Hepatocyte (in vitro differentiated cells): ENCODE measurements at regions not wholly inside any gene's neighbourhood (a gene's known extent, or its start where the extent isn't known, plus 50 kb on each side); places are given as distances from the start of the nearest gene placed in this dataset.

ENCODE experiments used
- EZH2 ChIP-seq: fragments of 200-600 bp; sonication (generic); IDR thresholded peaks from 2 replicates; pipeline ENCODE4 v1.6.1; 2016; ENCODE audit warnings: antibody characterized with exemption, mild to moderate bottlenecking, borderline replicate concordance
- EZH2phosphoT487 ChIP-seq: fragments of 200-600 bp; sonication (generic); IDR thresholded peaks from one replicate; pipeline ENCODE4 v1.6.1; 2018; ENCODE audit warnings: antibody characterized with exemption, mild to moderate bottlenecking, low read depth, moderate library complexity; ENCODE audit not compliant: unreplicated experiment, severe bottlenecking
- TF ChIP-seq, protein P1 (sequence below): fragments of 200-600 bp; sonication (generic); IDR thresholded peaks from 2 replicates; pipeline ENCODE4 v1.5.1; 2016; ENCODE audit warnings: antibody characterized with exemption, mild to moderate bottlenecking; ENCODE audit not compliant: poor library complexity

DNA sequence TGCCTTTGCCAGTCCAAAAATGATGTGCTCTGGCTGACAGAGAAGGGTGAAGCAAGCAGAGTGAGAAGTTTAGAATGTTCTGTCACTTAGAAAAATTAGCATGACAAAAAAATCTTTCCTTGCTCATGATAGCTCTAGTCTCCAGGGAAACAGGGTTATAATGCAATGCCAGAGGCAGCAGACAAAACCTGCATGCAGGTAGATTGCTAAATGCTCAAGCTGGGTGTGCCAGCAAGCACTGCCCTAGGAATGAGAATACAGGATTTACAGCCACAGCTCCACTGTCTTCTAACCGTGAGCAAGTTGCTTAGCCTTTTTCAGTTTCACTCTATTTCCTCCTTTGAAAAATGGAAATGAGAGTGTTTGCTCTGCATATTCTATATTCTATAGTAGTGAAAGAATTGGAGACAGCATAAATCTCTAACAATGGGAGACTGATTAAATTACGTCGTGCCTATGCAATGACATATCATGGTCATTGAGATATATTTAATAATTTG, 516.6 kb upstream of the C16orf82 start:
- TF ChIP-seq, protein P1, sequence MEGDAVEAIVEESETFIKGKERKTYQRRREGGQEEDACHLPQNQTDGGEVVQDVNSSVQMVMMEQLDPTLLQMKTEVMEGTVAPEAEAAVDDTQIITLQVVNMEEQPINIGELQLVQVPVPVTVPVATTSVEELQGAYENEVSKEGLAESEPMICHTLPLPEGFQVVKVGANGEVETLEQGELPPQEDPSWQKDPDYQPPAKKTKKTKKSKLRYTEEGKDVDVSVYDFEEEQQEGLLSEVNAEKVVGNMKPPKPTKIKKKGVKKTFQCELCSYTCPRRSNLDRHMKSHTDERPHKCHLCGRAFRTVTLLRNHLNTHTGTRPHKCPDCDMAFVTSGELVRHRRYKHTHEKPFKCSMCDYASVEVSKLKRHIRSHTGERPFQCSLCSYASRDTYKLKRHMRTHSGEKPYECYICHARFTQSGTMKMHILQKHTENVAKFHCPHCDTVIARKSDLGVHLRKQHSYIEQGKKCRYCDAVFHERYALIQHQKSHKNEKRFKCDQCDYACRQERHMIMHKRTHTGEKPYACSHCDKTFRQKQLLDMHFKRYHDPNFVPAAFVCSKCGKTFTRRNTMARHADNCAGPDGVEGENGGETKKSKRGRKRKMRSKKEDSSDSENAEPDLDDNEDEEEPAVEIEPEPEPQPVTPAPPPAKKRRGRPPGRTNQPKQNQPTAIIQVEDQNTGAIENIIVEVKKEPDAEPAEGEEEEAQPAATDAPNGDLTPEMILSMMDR, result no peak
- TF ChIP-seq EZH2, result no peak
- no peak for TF ChIP-seq EZH2phosphoT487
